ENCODE measurements at regions not wholly inside any gene's neighbourhood (a gene's known extent, or its start where the extent isn't known, plus 50 kb on each side); places are given as distances from the start of the nearest gene placed in this dataset.

- no peak for DNase-seq
Measured at GRCh38 chrX:39150621-39151020, 349.4 kb downstream of the MID1IP1 start.

- peak; percentile 8 for DNase-seq
Measured at GRCh38 chrX:39152106-39152649, 350.9 kb downstream of the MID1IP1 start.

GRCh38 chrX:39156051-39156450 is 354.8 kb downstream of the MID1IP1 start:
- DNase-seq = no peak

GRCh38 chrX:39157006-39157405 is 355.7 kb downstream of the MID1IP1 start:
- no peak for DNase-seq

GRCh38 chrX:39157796-39158195 is 356.5 kb downstream of the MID1IP1 start:
- no peak for DNase-seq

DNA sequence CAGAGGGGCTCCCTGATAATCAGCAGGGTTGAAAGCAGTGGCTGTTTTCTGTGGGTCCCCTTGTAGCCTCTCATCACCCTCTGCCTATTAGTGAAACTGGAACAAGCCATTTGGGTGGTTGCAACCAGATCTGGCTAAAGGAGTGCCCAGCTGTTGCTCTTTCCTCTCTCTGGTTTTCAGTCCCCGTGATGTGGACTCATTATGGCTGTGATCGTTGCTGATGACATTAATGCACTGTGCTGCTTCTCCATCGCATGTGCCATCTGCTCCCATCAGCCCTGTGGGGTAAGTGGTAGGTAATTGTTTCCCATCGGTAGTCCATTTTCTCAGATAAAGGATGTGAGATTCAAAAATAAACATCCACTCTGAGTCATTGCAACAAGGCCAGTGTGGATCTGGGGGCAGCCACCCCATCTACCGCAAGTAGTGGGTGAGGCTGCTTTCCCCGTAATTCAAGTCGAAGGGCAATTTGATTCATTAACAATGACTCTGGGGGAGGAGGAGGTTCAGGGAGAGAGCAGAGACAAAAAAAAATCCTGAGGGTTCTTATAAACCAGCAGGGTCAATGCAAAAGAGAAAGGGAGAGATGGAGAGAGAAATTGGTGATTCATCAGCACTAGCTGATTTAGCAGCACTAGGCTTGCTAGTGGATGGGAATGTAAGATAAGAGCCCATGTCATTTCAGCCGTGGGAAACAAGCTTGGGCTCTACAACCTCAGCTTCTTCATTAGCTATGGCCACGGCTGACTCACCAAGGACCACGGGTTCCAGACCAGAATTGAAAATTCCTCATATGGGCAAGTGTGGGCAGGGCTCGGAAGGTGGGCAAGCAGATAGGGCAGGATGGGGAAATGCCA is 357.8 kb downstream of the MID1IP1 start:
- no peak for DNase-seq

GRCh38 chrX:39159921-39160507 is 358.8 kb downstream of the MID1IP1 start:
- no peak for DNase-seq

- no peak for DNase-seq
Measured at GRCh38 chrX:39161611-39162255, 360.5 kb downstream of the MID1IP1 start.

- DNase-seq = peak; percentile 36
Measured at GRCh38 chrX:39162322-39162735, 361.1 kb downstream of the MID1IP1 start.

DNA sequence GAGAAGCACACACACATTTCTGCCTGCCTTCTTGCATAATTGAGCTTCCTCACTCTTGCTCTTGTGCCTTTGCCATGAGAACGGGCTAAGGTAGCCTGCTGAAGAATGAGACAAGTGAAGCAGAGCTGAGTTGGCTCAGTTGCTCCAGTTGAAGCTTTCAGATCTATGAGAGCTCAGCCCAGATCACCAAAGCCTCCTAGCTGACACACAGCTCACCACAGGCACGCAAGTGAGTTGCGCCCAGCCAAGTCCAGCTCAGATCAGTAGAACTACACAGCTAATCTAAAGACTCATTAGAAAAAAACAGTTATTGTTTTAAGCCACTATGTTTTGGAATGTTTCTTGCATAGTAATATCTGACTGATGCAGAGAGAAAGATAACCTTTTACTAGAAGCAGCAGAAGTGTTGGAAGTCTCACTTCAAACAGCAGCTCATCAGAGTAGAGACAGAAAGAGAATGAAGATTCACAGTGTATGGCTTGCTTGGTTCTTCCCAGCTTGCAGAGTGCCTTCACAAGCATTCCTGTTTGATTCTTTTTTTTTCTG is 362.4 kb downstream of the MID1IP1 start:
- no peak for DNase-seq

DNA sequence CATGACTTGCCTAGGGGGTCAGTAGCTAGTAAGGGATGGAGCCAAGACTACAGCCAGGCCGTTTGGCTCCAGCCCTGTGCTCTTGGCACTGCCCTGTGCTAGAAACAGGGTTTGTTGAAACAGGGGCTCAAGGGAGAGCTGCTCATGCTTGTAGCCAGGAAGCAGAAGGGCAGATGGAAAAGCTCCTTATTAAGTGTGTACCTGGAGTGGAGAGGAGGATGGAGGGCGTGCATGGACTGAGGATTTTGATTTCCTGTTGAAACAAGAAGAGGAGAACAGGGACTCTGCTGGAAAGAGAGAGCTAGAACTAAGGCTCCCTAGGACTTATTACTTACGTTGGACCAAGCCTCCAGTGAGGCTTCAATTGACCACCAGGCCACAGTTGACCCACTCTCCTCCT is 363.0 kb downstream of the MID1IP1 start:
- DNase-seq = no peak

DNA sequence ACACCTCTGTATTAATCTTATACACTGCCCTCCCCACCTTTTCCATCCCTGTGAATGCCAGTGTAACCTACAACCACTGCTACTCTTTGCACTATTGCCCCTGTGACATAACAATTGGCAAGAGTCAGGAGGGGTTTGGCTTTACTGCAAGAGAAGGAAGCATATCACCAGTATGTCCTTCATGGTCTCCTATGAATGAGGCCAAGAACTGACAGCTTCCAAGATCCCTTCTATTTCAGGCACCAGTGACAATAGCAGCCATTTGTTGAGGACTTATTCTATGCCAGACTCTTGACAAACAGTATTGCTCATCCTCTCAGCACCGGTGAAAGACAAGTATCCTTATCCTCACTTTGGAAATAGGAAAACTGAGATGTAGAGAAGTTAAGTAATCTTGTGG is 363.9 kb downstream of the MID1IP1 start:
- DNase-seq = no peak

DNA sequence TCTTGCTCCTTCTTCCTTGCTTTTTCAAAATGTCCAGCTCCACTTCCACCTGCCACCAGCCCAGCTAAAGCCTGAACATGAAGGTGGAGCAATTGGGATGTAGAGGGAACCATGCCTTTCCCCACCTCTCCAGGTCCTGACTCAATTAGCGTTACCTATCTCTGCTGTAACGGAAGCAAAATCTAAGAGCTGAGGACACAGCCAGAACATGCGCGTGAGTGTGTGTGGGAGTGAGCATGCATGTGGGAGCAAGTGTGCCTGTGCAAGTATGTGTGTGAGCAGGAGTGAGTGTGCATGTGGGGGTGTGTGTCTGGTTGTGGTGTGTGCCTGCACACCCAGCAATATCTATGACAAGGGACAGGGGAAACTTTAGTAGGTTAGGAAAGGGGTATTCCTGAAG is 364.5 kb downstream of the MID1IP1 start:
- no peak for DNase-seq

GRCh38 chrX:39167791-39168190 is 366.5 kb downstream of the MID1IP1 start:
- DNase-seq = no peak

- DNase-seq = no peak
Measured at GRCh38 chrX:39168609-39169008, 367.4 kb downstream of the MID1IP1 start.

GRCh38 chrX:39169976-39170375 is 368.7 kb downstream of the MID1IP1 start:
- no peak for DNase-seq

- no peak for DNase-seq
Measured at GRCh38 chrX:39170464-39170863, 369.2 kb downstream of the MID1IP1 start.

- DNase-seq = no peak
Measured at GRCh38 chrX:39171686-39172085, 370.4 kb downstream of the MID1IP1 start.

GRCh38 chrX:39174241-39174771 is 373.0 kb downstream of the MID1IP1 start:
- DNase-seq = no peak

DNA sequence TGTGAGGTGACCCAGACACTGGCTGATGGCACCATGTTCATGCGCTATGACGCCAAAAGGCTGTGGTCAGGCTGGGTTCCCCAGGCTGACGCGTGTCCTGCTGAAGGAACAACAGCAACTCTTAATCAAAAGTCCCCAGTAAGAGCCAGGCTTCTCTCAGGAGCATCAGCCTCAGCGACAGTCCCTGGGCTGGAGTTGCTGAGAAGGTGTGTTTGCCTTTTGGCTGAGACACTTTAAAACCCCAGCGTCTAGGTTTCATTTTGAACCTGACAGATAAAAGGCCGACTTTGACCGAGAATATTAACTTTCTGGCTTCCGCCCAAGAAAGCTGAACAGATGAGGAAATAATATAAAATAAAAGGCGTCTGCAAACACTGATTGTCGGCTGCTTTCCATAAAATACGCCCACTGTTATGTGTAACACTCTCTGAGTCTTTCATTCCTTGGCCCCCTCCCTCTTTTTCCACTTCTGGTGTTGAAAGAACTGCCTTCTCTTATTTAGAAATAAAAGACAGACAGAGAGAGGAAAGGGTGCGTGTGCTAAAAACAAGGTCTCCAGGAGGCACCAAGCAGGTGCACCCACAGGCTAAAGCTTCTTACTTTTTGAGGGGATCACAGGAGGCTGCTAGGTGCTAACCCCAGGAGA is 373.6 kb downstream of the MID1IP1 start:
- no peak for DNase-seq

DNA sequence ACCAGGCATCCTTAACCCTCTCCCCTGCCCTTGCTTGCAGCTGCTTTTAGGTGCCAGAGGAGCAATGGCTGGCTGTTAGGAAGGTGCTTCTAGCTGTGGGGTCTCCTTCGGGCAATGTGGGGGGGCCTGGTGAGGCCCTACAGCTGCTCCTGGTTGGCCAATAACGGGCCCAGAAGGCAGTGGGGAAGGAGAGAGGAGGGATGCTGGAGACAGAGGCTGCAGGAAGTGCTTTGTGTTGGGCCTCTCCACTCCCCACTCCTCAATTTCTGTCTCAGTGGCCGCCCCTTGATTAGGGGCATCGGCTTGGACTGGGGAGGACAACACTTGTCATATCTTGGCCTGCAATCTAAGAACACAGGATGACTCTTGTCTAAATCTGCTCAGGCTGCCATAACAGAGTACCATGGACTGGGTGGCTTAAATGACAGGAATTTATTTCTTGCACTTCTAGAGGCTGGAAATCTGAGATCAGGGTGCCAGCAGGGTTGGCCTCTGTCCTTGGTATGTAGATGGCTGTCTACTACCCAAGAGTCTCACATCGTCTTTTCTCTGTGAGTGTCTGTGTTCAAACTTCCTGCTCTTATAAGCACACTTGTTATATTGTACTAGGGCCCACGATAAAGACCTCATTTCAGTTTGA is 374.3 kb downstream of the MID1IP1 start:
- no peak for DNase-seq

- DNase-seq = no peak
Measured at GRCh38 chrX:39176105-39176504, 374.8 kb downstream of the MID1IP1 start.

Data from activated T-cell treated with anti-CD3 and anti-CD28 coated beads for 4 hours (primary cell).